Heart left ventricle (tissue), 13 donors: ENCODE measurements at regions not wholly inside any gene's neighbourhood (a gene's known extent, or its start where the extent isn't known, plus 50 kb on each side); places are given as distances from the start of the nearest gene placed in this dataset.

Source experiments
- POLR2A ChIP-seq, 2 donors: fragments of 450-650 bp; IDR thresholded peaks; one replicate each; pipeline ENCODE4 v1.6.1; 2017; ENCODE audit warnings: antibody characterized with exemption in 2 of 2, mild to moderate bottlenecking in 2 of 2, moderate library complexity in 2 of 2
- TF ChIP-seq, protein P1 (sequence below), 12 donors: fragments of 200-600 bp; sonication (generic) in 4 of 12; IDR thresholded peaks; one replicate each; pipeline versions ENCODE4 v1.5.0 to v1.8.0; 2018 to 2022; ENCODE audit warnings: antibody characterized with exemption in 12 of 12, mild to moderate bottlenecking in 5 of 12
- donor health status: ischemic (EF 13 %, LVEDD 7.1; RV severe dilation, severe dysfunction).
- donor health status: DM: no; HTN: yes; CAD: no.
- donor health status: DM: no; HTN: no; CAD: no.
- donor health status: ischemic (EF 25% LVEDD 6.9; RV normal size, moderate dysfunction).
- donor health status: ischemic (EF 25% LVEDD 5.7; RV mildly dilated, moderate dysfunction).
- donor health status: ischemic (EF 35%, LVEDD 5.7; RV mildly dilated, moderate dysfunction).
- donor health status: nonischemic (EF 11% LVEDD 7.7; RV severe dilation, severe dysfunction).
- donor health status: DM: yes; HTN: yes; CAD: no.
- donor health status: PGD.
- donor health status: ischemic (EF 29% LVEDD 5.4; RV normal size, mild dysfunction).
- donor health status: nonischemic (EF 23%, LVEDD 6.1; RV moderate dilation, normal function).

DNA sequence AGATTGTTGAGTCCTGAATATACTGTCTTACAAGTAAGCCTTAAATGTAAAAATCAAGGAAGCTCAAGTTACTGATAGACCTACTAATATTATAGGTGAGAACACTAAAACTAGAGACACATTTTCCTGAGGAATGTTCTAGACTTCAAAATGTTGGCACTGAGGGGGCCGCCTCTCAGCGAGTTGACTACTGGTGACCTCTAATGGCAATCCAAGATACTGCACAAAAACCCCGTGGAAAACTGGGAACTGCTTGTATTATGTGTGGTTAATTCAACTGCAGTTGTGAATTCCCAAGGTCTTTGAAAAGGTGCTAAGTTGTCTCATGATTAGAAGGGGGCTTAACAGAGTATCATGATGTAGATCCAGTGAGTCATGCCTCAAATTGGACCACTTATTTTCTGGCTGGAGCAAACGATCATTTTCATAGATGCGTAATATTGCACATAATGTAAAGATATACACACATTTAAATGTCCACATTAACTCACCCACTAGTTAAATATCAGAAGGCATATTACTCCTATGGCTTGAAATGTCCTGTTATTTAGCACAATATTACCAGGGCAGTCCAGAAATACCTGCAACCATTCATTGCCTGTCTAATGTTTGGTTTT lies 336.2 kb downstream of the FOXA2 start:
- no peak for TF ChIP-seq POLR2A (IDR thresholded peaks at IDR 0.05)
- TF ChIP-seq, protein P1, sequence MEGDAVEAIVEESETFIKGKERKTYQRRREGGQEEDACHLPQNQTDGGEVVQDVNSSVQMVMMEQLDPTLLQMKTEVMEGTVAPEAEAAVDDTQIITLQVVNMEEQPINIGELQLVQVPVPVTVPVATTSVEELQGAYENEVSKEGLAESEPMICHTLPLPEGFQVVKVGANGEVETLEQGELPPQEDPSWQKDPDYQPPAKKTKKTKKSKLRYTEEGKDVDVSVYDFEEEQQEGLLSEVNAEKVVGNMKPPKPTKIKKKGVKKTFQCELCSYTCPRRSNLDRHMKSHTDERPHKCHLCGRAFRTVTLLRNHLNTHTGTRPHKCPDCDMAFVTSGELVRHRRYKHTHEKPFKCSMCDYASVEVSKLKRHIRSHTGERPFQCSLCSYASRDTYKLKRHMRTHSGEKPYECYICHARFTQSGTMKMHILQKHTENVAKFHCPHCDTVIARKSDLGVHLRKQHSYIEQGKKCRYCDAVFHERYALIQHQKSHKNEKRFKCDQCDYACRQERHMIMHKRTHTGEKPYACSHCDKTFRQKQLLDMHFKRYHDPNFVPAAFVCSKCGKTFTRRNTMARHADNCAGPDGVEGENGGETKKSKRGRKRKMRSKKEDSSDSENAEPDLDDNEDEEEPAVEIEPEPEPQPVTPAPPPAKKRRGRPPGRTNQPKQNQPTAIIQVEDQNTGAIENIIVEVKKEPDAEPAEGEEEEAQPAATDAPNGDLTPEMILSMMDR (IDR thresholded peaks at IDR 0.05), result peak; percentile 28 to 61 (median 43)
